ENCODE measurements at regions not wholly inside any gene's neighbourhood (a gene's known extent, or its start where the extent isn't known, plus 50 kb on each side); places are given as distances from the start of the nearest gene placed in this dataset.
"Not testable (repeated sequence)": the region's sequence is repeated elsewhere in the genome, so short reads cannot be mapped to it uniquely, and the experiment has no call there.

DNA sequence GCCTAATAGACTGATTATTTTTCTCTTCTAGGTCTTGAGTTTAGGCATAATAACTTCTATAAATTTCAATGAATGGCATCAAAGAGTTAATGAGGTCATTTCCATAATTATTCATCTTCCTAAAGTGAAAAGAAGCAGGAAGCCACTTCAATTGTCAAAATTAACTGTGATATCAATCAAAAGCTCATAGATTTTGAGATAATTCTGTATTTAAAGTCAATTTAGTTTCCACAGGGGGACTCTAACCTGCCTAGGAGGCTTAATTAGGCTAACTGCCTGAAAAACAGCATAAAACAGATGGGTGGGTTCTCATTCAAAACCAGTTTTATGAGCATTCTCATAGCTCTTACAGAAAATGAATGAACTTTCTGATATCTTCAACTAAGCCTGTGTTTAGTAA lies 177.8 kb downstream of the OTOL1 start:
- Histone ChIP-seq H3K9me3 (ENCODE audit: low read depth, low read length, poor library complexity, severe bottlenecking) (peaks cover 6% of the 10 kb centered on the region), H3K27me3 (replicated peaks; ENCODE audit: insufficient read depth, low read depth, low read length, poor library complexity) (no peaks in the 10 kb centered on the region), H3K4me3 (ENCODE audit: low read depth, low read length, poor library complexity, severe bottlenecking) (no peak overlapping the region), H3K4me1 (ENCODE audit: insufficient read depth, low read length, poor library complexity, severe bottlenecking) (no peaks in the 10 kb centered on the region), H3K36me3 (ENCODE audit: insufficient read depth, low read length, poor library complexity, severe bottlenecking) (no peaks in the 10 kb centered on the region), H3K27ac (ENCODE audit: low read depth, low read length, poor library complexity, severe bottlenecking) (no peak overlapping the region)
- BruUV-seq (replicated peaks), result no TSS peak
- DNase-seq (ENCODE audit: low spot score), result peak; percentile 18
- no peak for TF ChIP-seq EZH2 (IDR thresholded peaks at IDR 0.05; ENCODE audit: borderline replicate concordance, low read depth, low read length, poor library complexity, severe bottlenecking)
- no peak for TF ChIP-seq CTCF (conservative IDR thresholded peaks at IDR 0.05; ENCODE audit: low read depth, low read length)
- POLR2A ChIA-PET (ENCODE audit: low non-redundant PET), result no interaction called here
- CTCF ChIA-PET, result no interaction called here
- intact Hi-C loops (cut with micrococcal nuclease; ENCODE audit: unreplicated experiment), result no loop called here

- H3K36me3 ChIP-seq (ENCODE audit: insufficient read depth, low read length, poor library complexity, severe bottlenecking); BruUV-seq (replicated peaks); POLR2A ChIA-PET (ENCODE audit: low non-redundant PET); H3K27ac ChIP-seq (ENCODE audit: low read depth, low read length, poor library complexity, severe bottlenecking); H3K4me3 ChIP-seq (ENCODE audit: low read depth, low read length, poor library complexity, severe bottlenecking); H3K9me3 ChIP-seq (ENCODE audit: low read depth, low read length, poor library complexity, severe bottlenecking); intact Hi-C loops (cut with micrococcal nuclease; ENCODE audit: unreplicated experiment); CTCF ChIA-PET; H3K27me3 ChIP-seq (replicated peaks; ENCODE audit: insufficient read depth, low read depth, low read length, poor library complexity); DNase-seq (ENCODE audit: low spot score): not testable (repeated sequence)
- H3K4me1 ChIP-seq (ENCODE audit: insufficient read depth, low read length, poor library complexity, severe bottlenecking), result peaks cover 11% of the 10 kb centered on the region
Observed at GRCh38 chr3:161681831-161682230, 185.2 kb downstream of the OTOL1 start.

DNA sequence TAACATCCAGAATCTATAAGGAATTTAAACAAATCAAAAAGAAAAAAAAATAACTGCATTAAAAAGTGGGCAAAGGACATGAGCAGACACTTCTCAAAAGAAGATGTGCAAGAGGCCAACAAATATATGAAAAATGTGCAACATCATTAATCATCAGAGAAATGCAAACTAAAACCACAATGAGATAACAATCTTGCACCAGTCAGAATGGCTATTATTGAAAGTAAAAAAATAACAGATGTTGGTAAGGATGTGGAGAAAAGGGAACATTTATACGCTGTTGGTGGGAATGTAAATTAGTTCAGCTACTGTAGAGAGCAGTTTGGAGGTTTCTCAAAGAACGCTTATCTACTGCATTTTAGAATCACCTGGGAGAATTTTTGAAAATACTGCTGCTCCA lies 186.1 kb downstream of the OTOL1 start:
- CTCF ChIA-PET, result no interaction called here
- Histone ChIP-seq H3K27me3 (replicated peaks; ENCODE audit: insufficient read depth, low read depth, low read length, poor library complexity) (no peaks in the 10 kb centered on the region), H3K4me1 (ENCODE audit: insufficient read depth, low read length, poor library complexity, severe bottlenecking) (peaks cover 11% of the 10 kb centered on the region), H3K9me3 (ENCODE audit: low read depth, low read length, poor library complexity, severe bottlenecking) (no peaks in the 10 kb centered on the region), H3K27ac (ENCODE audit: low read depth, low read length, poor library complexity, severe bottlenecking) (no peak overlapping the region), H3K4me3 (ENCODE audit: low read depth, low read length, poor library complexity, severe bottlenecking) (no peak overlapping the region), H3K36me3 (ENCODE audit: insufficient read depth, low read length, poor library complexity, severe bottlenecking) (no peaks in the 10 kb centered on the region)
- DNase-seq (ENCODE audit: low spot score), result peak; percentile 38
- POLR2A ChIA-PET (ENCODE audit: low non-redundant PET), result no interaction called here
- no TSS peak for BruUV-seq (replicated peaks)
- intact Hi-C loops (cut with micrococcal nuclease; ENCODE audit: unreplicated experiment), result no loop called here
- no peak for TF ChIP-seq EZH2 (IDR thresholded peaks at IDR 0.05; ENCODE audit: borderline replicate concordance, low read depth, low read length, poor library complexity, severe bottlenecking)

DNA sequence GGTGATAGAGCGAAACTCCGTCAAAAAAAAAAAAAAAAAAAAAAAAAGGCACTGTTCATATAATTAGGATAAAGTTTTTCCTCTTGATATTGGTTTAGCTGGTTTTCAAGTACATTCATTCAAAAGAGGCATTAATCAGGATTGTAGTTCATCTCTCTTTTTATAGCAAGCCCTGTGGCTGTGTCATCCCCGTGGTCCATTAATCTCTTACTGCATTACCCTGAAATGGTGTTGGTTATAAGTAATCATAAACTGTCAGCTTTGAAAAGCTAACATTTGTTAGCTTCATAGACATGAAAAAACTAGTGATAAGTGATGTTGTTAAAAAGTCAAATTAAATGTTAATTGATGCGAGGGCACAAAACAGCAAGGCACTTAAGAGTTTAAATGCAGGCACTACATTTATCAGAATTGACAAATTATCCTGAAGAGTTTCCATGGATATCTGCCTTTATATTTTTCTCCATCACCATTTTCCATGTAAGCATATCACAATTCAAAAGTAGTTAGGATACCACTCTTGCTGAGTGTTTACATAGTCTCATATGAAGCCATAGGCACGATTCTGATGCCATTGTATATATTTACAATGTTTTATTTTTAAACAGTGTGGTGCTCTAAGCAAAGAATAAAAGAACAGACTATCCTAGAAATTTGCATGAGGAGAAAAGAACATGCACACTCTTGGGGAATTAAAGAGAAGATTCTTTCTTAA lies 193.1 kb downstream of the OTOL1 start:
- POLR2A ChIA-PET (ENCODE audit: low non-redundant PET), result no interaction called here
- no peak for DNase-seq (ENCODE audit: low spot score)
- Histone ChIP-seq H3K36me3 (ENCODE audit: insufficient read depth, low read length, poor library complexity, severe bottlenecking) (no peaks in the 10 kb centered on the region), H3K27me3 (replicated peaks; ENCODE audit: insufficient read depth, low read depth, low read length, poor library complexity) (no peaks in the 10 kb centered on the region), H3K27ac (ENCODE audit: low read depth, low read length, poor library complexity, severe bottlenecking) (no peak overlapping the region), H3K4me1 (ENCODE audit: insufficient read depth, low read length, poor library complexity, severe bottlenecking) (peaks cover 22% of the 10 kb centered on the region), H3K9me3 (ENCODE audit: low read depth, low read length, poor library complexity, severe bottlenecking) (no peaks in the 10 kb centered on the region), H3K4me3 (ENCODE audit: low read depth, low read length, poor library complexity, severe bottlenecking) (no peak overlapping the region)
- BruUV-seq (replicated peaks), result no TSS peak
- intact Hi-C loops (cut with micrococcal nuclease; ENCODE audit: unreplicated experiment), result no loop called here
- CTCF ChIA-PET, result no interaction called here
- TF ChIP-seq EZH2 (IDR thresholded peaks at IDR 0.05; ENCODE audit: borderline replicate concordance, low read depth, low read length, poor library complexity, severe bottlenecking) (no peak), CTCF (conservative IDR thresholded peaks at IDR 0.05; ENCODE audit: low read depth, low read length) (no peak)

All from A673 (cell line).